Erythroblast (primary cell): ENCODE measurements at regions not wholly inside any gene's neighbourhood (a gene's known extent, or its start where the extent isn't known, plus 50 kb on each side); places are given as distances from the start of the nearest gene placed in this dataset.

Experiments used
- GATA1 ChIP-seq: IDR thresholded peaks from 2 replicates; pipeline ENCODE4 v1.6.1; 2011; ENCODE audit warnings: low read depth, mild to moderate bottlenecking, control low read depth, low read length, moderate library complexity
- POLR2A ChIP-seq: IDR thresholded peaks from 2 replicates; pipeline ENCODE4 v1.6.1; 2011; ENCODE audit warnings: mild to moderate bottlenecking, low read length

- no peak for TF ChIP-seq POLR2A
- no peak for TF ChIP-seq GATA1
These were observed 183.0 kb downstream of the KCTD12 start for GRCh38 chr13:76703216-76703615.
